SK-N-SH (cell line): ENCODE measurements at regions not wholly inside any gene's neighbourhood (a gene's known extent, or its start where the extent isn't known, plus 50 kb on each side); places are given as distances from the start of the nearest gene placed in this dataset.

Experiments
- CTCF ChIP-seq: fragments of 200-600 bp; sonication (generic); IDR thresholded peaks from 2 replicates; pipeline ENCODE4 v1.6.1; 2017; ENCODE audit warnings: antibody characterized with exemption, mild to moderate bottlenecking, moderate library complexity
- EP300 ChIP-seq, 2 experiments: IDR thresholded peaks; 2 replicates each; pipeline versions ENCODE4 v1.4.0 to v1.6.1; 2012; ENCODE audit warnings: borderline replicate concordance in 1 of 2, low read depth in 1 of 2, low read length in 1 of 2
- MAX ChIP-seq: IDR thresholded peaks from 2 replicates; pipeline ENCODE4 v1.4.0; 2012; ENCODE audit warnings: low read depth
- MEF2A ChIP-seq: IDR thresholded peaks from 2 replicates; pipeline ENCODE4 v1.4.0; 2012; ENCODE audit warnings: low read depth, borderline replicate concordance
- MXI1 ChIP-seq: IDR thresholded peaks from 2 replicates; pipeline ENCODE4 v1.6.1; 2012; ENCODE audit warnings: mild to moderate bottlenecking, low read depth, low read length, improper control_type of control experiment
- RCOR1 ChIP-seq: fragments of 150-350 bp; IDR thresholded peaks from 2 replicates; pipeline ENCODE4 v1.6.1; 2017; ENCODE audit warnings: antibody characterized with exemption, low read length
- REST ChIP-seq: IDR thresholded peaks from 2 replicates; pipeline ENCODE4 v1.6.1; 2012; ENCODE audit warnings: mild to moderate bottlenecking, low read depth, low read length, moderate library complexity
- SIN3A ChIP-seq: IDR thresholded peaks from 2 replicates; pipeline ENCODE4 v1.6.1; 2012; ENCODE audit warnings: low read depth, mild to moderate bottlenecking, low read length, moderate library complexity, borderline replicate concordance
- SMC3 ChIP-seq: IDR thresholded peaks from 2 replicates; pipeline ENCODE4 v1.6.1; 2012; ENCODE audit warnings: low read depth, low read length, improper control_type of control experiment
- TAF1 ChIP-seq: IDR thresholded peaks from 2 replicates; pipeline ENCODE4 v1.6.1; 2012; ENCODE audit warnings: low read depth, mild to moderate bottlenecking, low read length, moderate library complexity, borderline replicate concordance
- YY1 ChIP-seq: IDR thresholded peaks from 2 replicates; pipeline ENCODE4 v1.4.0; 2012; ENCODE audit warnings: low read depth, mild to moderate bottlenecking

- TF ChIP-seq CTCF (no peak), YY1 (no peak), SIN3A (no peak), RCOR1 (no peak), MAX (no peak), MXI1 (no peak), MEF2A (no peak), REST (no peak), TAF1 (no peak), SMC3 (no peak), EP300 (IDR thresholded peaks at IDR 0.05; ENCODE audit: borderline replicate concordance in 1 of 2, low read depth in 1 of 2, low read length in 1 of 2) (no peak)
Measured at GRCh38 chr9:28921857-28922500, 1348.7 kb upstream of the C9orf72 start.
